ENCODE measurements at regions not wholly inside any gene's neighbourhood (a gene's known extent, or its start where the extent isn't known, plus 50 kb on each side); places are given as distances from the start of the nearest gene placed in this dataset.
"Not testable (repeated sequence)": the region's sequence is repeated elsewhere in the genome, so short reads cannot be mapped to it uniquely, and the experiment has no call there.

DNA sequence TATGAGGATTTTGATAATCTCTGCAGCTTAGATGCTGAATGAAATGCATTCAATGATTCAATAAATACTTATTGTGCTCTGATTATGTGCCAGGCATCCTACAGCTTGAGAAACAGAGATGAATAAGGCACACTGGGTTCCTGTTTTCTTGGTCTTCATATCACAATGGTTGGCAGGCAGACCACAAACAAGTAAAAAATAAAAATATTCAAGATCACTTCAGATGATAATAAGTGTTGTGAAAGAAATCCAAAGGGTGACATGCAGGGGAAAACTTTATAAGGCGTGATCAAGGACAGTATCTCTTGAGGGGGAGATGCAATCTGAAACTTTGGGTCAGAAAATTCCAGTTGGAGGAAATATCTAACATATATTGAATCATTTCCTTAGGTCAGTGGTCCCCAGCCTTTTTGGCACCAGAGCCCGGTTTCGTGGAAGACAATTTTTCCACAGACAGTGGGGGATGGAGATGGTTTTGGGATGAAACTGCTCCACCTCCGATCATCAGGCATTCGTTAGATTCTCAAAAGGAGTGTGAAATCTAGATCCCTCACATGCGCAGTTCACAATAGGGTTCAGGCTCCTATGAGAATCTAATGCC lies 73.7 kb upstream of the RAP1B start:
- Mint-ChIP-seq H3K9me3 (peaks cover 7% of the 10 kb centered on the region), H3K27ac (no peak overlapping the region), H3K4me1 (ENCODE audit: low read depth) (peaks cover 56% of the 10 kb centered on the region), H3K4me3 (no peak overlapping the region), H3K36me3 (ENCODE audit: low read depth) (peaks cover 1% of the 10 kb centered on the region), H3K27me3 (no peaks in the 10 kb centered on the region)
- no peak for DNase-seq

DNA sequence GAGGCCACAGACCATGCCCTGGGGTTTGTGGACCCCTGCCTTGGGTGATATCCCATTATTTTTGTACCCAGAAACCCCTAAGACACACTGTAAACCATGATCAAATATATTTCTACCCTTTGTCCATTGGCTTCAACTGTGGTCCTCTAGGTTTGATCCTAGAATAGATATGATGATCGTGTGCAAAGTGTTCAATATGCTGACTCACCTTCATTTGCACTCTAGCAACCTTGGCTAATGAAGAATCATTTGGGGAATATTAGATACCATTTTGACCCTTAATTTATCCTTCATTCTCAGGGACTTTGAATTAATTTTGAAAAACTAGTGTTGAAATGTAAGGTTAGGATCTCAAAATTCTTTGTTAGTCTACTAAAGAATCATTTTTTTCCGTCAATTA lies 73.1 kb upstream of the RAP1B start:
- no peak overlapping the region for H3K27ac Mint-ChIP-seq
- no peak for DNase-seq
- peaks cover 56% of the 10 kb centered on the region for H3K4me1 Mint-ChIP-seq (ENCODE audit: low read depth)
- H3K36me3 Mint-ChIP-seq (ENCODE audit: low read depth) = peaks cover 1% of the 10 kb centered on the region
- H3K27me3 Mint-ChIP-seq = no peaks in the 10 kb centered on the region
- peaks cover 7% of the 10 kb centered on the region for H3K9me3 Mint-ChIP-seq
- H3K4me3 Mint-ChIP-seq = no peak overlapping the region

DNA sequence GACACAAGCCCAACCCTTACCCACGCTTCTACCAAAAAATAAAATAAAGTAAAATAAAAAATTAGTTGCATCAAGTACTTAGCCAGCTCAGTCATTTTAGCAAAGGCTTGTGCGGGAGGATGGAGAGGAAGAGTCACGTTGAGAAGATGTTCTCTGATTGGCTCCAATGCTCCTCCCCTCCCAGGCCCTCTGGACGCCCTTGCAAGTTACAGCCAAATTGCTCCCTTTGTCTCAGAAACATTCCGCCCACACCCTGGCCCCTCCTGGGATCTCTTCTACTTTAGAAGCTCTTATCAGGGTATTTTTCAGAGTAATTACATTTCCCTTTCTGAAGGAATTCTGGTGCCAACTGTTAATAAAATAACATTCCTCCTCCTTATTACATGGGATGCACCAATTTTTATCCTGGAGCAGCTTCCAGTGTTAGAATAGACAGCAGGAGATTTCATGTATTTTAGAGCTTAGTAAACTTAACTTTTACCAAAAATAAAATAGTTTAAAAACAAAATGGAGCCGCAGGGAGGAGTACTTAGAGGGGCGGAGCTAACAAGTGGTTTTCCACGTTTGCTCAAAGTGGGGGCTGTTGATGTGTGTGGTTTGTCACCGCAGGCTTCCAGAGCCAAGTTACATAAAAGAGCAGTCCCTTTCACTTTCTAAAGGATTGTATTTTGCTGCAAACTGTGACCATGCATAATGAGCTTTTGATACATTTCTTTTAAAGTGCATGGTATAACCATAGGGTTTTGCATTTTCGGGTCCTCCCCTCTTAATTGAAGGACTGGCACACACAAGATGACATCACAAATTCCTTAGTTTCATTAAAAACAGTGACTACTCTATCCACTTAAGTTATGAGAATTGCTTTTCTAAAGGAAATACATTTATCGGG lies 71.7 kb upstream of the RAP1B start:
- Mint-ChIP-seq H3K27me3 (no peaks in the 10 kb centered on the region), H3K4me1 (ENCODE audit: low read depth) (peaks cover 51% of the 10 kb centered on the region), H3K27ac (peak overlapping the region; percentile 67), H3K9me3 (peaks cover 7% of the 10 kb centered on the region), H3K36me3 (ENCODE audit: low read depth) (peaks cover 1% of the 10 kb centered on the region), H3K4me3 (peak overlapping the region; percentile 43)
- DNase-seq = peak; percentile 41

DNA sequence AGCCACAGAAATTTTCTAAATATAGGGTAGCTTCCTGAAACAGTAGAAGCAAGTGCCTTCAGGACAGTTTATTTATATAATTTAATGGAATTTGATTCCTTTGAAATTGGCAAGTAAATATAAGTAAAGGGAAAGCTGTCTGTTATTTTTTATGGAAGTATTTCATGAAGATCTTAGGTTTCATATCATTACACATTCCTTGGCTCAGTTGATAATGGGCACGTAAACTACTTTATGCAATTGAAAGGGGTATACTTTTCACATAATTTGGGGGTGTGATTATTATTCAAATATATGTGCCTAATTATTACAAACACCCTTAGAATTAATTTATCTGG lies 71.1 kb upstream of the RAP1B start:
- no peaks in the 10 kb centered on the region for H3K27me3 Mint-ChIP-seq
- no peak for DNase-seq
- no peak overlapping the region for H3K4me3 Mint-ChIP-seq
- peaks cover 10% of the 10 kb centered on the region for H3K9me3 Mint-ChIP-seq
- H3K4me1 Mint-ChIP-seq (ENCODE audit: low read depth) = peaks cover 51% of the 10 kb centered on the region
- H3K27ac Mint-ChIP-seq = no peak overlapping the region
- peaks cover 1% of the 10 kb centered on the region for H3K36me3 Mint-ChIP-seq (ENCODE audit: low read depth)

DNA sequence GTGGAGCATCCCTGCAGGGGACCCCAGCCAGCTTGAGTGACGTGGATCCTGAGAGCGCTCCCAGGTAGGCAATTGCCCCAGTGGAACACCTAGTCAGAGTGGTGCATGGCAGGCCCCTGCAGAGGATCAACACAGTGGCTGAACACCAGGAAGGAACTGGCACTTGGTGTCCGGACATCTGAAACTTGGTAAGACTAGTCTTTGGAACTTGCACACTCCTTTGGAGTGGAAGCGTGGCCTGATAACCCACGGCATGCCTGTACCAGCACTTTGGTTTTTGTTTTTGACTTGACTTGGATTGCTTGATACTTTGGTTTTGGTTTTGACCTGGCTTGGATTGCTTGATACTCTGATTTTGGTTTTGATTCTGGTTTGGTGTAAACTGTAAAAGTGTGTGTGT lies 69.9 kb upstream of the RAP1B start:
- not testable (repeated sequence) for H3K4me3 Mint-ChIP-seq; H3K27me3 Mint-ChIP-seq; H3K9me3 Mint-ChIP-seq; H3K36me3 Mint-ChIP-seq (ENCODE audit: low read depth); H3K27ac Mint-ChIP-seq; DNase-seq
- H3K4me1 Mint-ChIP-seq (ENCODE audit: low read depth) = peaks cover 51% of the 10 kb centered on the region

DNA sequence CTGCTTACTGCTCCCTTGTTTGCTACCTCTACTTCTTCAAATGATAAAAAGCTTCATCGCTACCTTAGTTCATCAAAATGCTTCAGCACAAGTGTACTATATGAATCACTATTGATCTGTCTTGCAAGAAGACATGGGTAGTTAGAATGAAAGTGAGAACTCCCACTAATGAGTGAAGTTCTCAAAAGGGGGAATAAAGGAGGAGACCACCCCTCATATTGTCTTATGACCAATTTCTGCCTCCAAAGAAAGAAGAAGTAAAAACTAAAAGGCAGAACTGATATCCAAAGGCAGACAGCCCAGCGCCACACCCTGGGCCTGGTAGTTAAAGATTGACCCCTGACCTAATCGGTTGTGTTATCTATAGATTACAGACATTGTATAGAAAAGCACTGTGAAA lies 63.4 kb upstream of the RAP1B start:
- not testable (repeated sequence) for H3K27ac Mint-ChIP-seq; H3K4me3 Mint-ChIP-seq; H3K4me1 Mint-ChIP-seq (ENCODE audit: low read depth); H3K36me3 Mint-ChIP-seq (ENCODE audit: low read depth); H3K27me3 Mint-ChIP-seq; DNase-seq
- peaks cover 17% of the 10 kb centered on the region for H3K9me3 Mint-ChIP-seq

DNA sequence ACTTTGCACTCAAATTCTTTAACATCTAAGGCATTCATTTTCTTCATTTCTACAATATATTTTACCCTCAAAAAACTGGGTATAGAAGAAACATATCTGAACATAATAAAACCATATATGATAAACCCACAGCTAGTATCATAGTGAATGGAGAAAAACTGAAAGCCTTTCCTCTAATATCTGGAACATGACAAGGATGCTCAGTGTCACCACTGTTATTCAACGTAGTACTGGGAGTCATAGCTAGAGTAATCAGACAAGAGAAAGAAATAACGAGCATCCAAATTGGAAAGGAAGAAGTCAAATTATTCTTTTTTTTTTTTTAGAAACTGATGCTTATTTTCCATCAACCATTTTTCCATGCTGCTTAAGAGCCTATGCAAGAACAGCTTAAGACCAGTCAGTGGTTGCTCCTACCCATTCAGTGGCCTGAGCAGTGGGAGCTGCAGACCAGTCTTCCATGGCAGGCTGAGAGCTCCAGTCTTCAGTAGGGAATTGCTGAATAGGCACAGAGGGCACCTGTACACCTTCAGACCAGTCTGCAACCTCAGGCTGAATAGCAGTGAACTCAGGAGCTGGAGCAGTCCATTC lies 58.0 kb upstream of the RAP1B start:
- not testable (repeated sequence) for H3K27ac Mint-ChIP-seq, DNase-seq

DNA sequence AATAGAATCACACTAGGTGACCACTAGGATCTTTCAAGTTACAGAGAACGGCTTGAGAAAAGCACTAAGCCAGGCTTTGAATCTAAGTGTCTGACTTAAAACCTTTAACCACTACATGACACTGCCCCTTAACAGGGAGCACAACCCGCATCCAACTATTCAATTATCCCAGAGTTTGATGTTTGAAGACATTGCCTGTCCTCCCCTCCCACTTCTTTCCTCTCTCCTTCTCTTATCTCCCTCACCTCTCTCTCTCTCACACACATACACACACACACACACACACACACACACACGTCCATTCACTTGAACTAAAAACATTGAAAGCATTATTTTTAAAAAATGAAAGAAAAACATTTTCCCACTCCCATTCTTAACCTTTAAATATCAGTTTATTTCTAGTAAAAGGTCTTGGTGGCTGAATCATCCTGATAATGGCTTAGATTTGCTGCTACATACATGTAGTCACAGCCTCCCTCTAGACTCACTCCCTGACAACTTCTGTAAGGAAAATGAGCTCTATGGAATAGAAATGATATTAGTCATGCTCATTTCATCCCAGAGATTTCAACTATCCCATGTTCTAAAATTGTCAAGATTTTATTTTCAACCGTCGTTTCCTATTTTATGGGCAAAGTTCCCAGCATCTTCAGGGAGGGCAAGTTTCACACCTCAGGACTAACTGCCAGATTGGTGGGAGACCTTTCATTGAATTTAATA lies 53.5 kb upstream of the RAP1B start:
- Mint-ChIP-seq H3K4me1 (ENCODE audit: low read depth) (peaks cover 33% of the 10 kb centered on the region), H3K4me3 (no peak overlapping the region), H3K9me3 (no peaks in the 10 kb centered on the region), H3K27ac (no peak overlapping the region), H3K27me3 (no peaks in the 10 kb centered on the region), H3K36me3 (ENCODE audit: low read depth) (no peaks in the 10 kb centered on the region)
- no peak for DNase-seq

More for the DNA sequence above, 58.0 kb upstream of the RAP1B start:
- H3K9me3 Mint-ChIP-seq; H3K4me3 Mint-ChIP-seq; H3K27me3 Mint-ChIP-seq; H3K36me3 Mint-ChIP-seq (ENCODE audit: low read depth): not testable (repeated sequence)
- peaks cover 16% of the 10 kb centered on the region for H3K4me1 Mint-ChIP-seq (ENCODE audit: low read depth)

DNA sequence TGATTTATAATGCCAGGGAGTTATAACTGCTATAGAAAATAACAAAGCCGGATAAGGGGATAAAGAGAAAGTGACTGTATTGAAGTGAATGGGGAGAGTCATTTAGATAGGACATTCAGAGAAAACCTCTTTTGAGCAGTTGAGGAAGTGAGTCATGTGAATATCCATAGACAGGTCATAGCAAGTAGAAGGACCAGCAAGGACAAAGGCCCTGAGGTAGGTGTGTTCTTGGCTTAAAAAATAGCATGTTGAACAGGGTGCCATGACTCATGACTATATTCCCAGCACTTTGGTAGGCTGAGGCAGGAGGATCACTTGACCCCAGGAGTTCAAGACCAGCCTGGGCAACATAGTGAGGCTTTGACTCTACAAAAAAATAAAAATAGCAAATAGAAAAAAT lies 51.5 kb upstream of the RAP1B start:
- DNase-seq = no peak
- Mint-ChIP-seq H3K4me3 (no peak overlapping the region), H3K9me3 (no peaks in the 10 kb centered on the region), H3K4me1 (ENCODE audit: low read depth) (peaks cover 33% of the 10 kb centered on the region), H3K27me3 (no peaks in the 10 kb centered on the region), H3K36me3 (ENCODE audit: low read depth) (no peaks in the 10 kb centered on the region), H3K27ac (no peak overlapping the region)

DNA sequence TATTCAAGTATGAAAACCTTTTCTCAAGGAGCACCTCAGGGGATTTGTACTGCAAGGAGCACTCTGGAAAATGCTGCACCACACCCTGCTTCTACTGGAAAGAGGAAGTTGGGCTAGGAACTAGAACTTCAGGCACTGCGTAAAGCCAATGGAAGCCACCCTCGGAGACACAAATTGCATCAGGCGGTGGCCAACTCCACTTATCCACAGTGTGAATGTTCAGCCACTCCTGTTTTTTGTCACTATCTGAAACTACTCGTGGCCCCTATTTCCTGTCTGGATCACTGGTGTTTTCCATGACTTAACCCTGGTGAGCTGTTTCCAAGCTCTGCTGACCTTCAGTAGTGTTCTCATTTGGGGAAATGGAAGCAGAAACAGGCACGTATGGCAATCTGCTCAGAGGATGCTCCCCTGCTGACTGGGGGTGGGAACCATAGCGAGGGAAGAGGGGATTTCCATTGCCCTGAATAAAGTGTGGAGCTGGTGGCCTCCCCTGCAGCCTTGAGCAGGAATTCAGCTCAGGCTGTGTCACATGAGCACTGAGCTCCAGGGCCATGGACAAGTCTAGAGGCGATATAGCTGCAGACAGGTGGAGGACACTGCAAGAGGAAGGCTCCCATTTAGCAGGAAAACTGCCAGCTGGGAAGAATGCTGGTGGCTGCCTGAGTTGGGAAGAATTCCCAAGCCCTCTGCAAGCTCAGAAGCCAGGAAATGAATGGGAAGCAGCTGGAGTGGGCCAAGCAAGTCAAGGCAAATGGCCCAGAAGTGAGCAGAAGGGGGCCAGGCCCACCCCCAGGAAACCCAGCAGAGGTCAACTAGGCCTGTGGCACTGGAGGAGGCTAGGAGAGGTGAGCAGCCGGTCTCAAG lies 50.5 kb upstream of the RAP1B start:
- Mint-ChIP-seq H3K4me3 (no peak overlapping the region), H3K36me3 (ENCODE audit: low read depth) (no peaks in the 10 kb centered on the region), H3K27me3 (no peaks in the 10 kb centered on the region), H3K9me3 (no peaks in the 10 kb centered on the region), H3K4me1 (ENCODE audit: low read depth) (peaks cover 42% of the 10 kb centered on the region), H3K27ac (no peak overlapping the region)
- DNase-seq = no peak

DNA sequence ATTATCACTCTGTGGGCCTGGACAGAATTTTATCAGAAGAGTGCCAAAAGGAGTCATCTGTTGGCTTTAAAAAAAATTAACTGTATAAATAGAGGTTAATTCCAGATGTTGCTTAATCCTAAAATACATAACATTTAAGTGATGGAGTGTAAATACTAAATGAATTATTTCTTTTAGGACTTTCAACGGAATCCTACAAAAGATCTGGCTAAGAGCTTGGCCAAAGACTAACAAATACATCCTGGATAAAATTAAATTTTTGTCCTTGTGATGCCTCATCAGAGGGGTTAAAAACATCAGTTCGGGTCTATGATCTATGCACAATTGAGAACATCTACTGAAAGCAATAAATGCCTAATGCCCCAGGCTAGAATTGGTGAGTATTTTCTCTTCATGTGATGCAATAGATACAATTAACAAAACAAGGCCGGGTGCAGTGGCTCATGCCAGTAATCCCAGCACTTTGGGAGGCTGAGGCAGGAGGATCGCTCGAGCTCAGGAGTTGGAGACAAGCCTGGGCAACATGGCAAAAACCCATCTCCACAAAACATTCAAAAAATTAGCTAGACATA lies 49.8 kb upstream of the RAP1B start:
- no peak for DNase-seq
- Mint-ChIP-seq H3K27me3 (no peaks in the 10 kb centered on the region), H3K27ac (no peak overlapping the region), H3K36me3 (ENCODE audit: low read depth) (no peaks in the 10 kb centered on the region), H3K4me1 (ENCODE audit: low read depth) (peaks cover 49% of the 10 kb centered on the region), H3K4me3 (no peak overlapping the region), H3K9me3 (no peaks in the 10 kb centered on the region)

Measured in activated T-cell treated with anti-CD3 and anti-CD28 coated beads, Interleukin-2, amount 50 U/mL, for 24 hours (primary cell).